GM23338 (cell line): ENCODE measurements at regions not wholly inside any gene's neighbourhood (a gene's known extent, or its start where the extent isn't known, plus 50 kb on each side); places are given as distances from the start of the nearest gene placed in this dataset.

Source experiments
- ATAC-seq: fragments of 200-7000 bp; cut with Tn5 transposase; 3 replicates; pipeline ENCODE4 v1.9.1; 2020
- DNase-seq: peaks from one replicate; pipeline ENCODE4 v3.0.0-alpha.2; 2015; ENCODE audit warnings: low spot score
- H2AFZ ChIP-seq: fragments of 200-600 bp; sonication (generic); 2 replicates; pipeline ENCODE4 v1.8.0; 2016; ENCODE audit warnings: antibody characterized with exemption, mild to moderate bottlenecking, moderate library complexity
- H3F3A ChIP-seq: fragments of 200-600 bp; sonication (generic); replicated peaks from 2 replicates; pipeline ENCODE4 v1.8.0; 2017; ENCODE audit warnings: antibody characterized with exemption, mixed run types, low read depth
- H3K27ac ChIP-seq: fragments of 200-600 bp; sonication (generic); 2 replicates; pipeline ENCODE4 v1.6.1; 2016; ENCODE audit warnings: low read depth
- H3K27me3 ChIP-seq: fragments of 200-600 bp; sonication (generic); 2 replicates; pipeline ENCODE4 v1.8.0; 2016; ENCODE audit warnings: mild to moderate bottlenecking, mixed run types, moderate library complexity; ENCODE audit not compliant: insufficient read depth
- H3K36me3 ChIP-seq: fragments of 200-600 bp; sonication (generic); 2 replicates; pipeline ENCODE4 v1.8.0; 2016; ENCODE audit warnings: mild to moderate bottlenecking; ENCODE audit not compliant: insufficient read depth
- H3K4me1 ChIP-seq: fragments of 200-600 bp; sonication (generic); 2 replicates; pipeline ENCODE4 v1.8.0; 2016; ENCODE audit warnings: mild to moderate bottlenecking, moderate library complexity; ENCODE audit not compliant: insufficient read depth
- H3K4me2 ChIP-seq: fragments of 200-600 bp; sonication (generic); 2 replicates; pipeline ENCODE4 v1.7.1; 2017; ENCODE audit warnings: mixed run types
- H3K4me3 ChIP-seq: fragments of 200-600 bp; sonication (generic); 2 replicates; pipeline ENCODE4 v1.6.1; 2016; ENCODE audit warnings: mixed run types
- H3K79me2 ChIP-seq: fragments of 200-600 bp; sonication (generic); replicated peaks from 2 replicates; pipeline ENCODE4 v1.8.0; 2017; ENCODE audit warnings: mild to moderate bottlenecking; ENCODE audit not compliant: insufficient read depth
- H3K9me2 ChIP-seq: fragments of 200-600 bp; sonication (generic); 2 replicates; pipeline ENCODE4 v1.8.0; 2017; ENCODE audit not compliant: insufficient read depth
- H4K20me1 ChIP-seq: fragments of 200-600 bp; sonication (generic); replicated peaks from 2 replicates; pipeline ENCODE4 v1.8.0; 2017; ENCODE audit warnings: mild to moderate bottlenecking; ENCODE audit not compliant: insufficient read depth
- H3K27ac Mint-ChIP-seq: 2 replicates; pipeline ENCODE4 v1.8.0; 2020; ENCODE audit warnings: inconsistent platforms, mild to moderate bottlenecking, moderate library complexity, mixed read lengths
- H3K27me3 Mint-ChIP-seq: 3 replicates; pipeline ENCODE4 v1.8.0; 2022; ENCODE audit warnings: low read depth, mild to moderate bottlenecking, moderate library complexity, mixed read lengths, inconsistent platforms; ENCODE audit not compliant: insufficient read depth, poor library complexity
- H3K36me3 Mint-ChIP-seq: 3 replicates; pipeline ENCODE4 v1.8.0; 2021; ENCODE audit warnings: low read depth, mild to moderate bottlenecking, inconsistent platforms, moderate library complexity, mixed read lengths
- H3K4me1 Mint-ChIP-seq: 3 replicates; pipeline ENCODE4 v1.8.0; 2020; ENCODE audit warnings: mild to moderate bottlenecking, inconsistent platforms, mixed read lengths
- H3K4me3 Mint-ChIP-seq: 3 replicates; pipeline ENCODE4 v1.8.0; 2021; ENCODE audit warnings: moderate library complexity, mild to moderate bottlenecking, inconsistent platforms, mixed read lengths
- H3K9me3 Mint-ChIP-seq: 3 replicates; pipeline ENCODE4 v1.8.0; 2020; ENCODE audit warnings: moderate library complexity, mild to moderate bottlenecking, inconsistent platforms, mixed read lengths
- CTCF ChIP-seq, 2 experiments: fragments of 200-600 bp in 1 of 2; sonication (generic) in 1 of 2; conservative IDR thresholded peaks; 2 replicates each; pipeline versions ENCODE4 v1.5.1 to v1.6.1; 2016 to 2017; ENCODE audit warnings: antibody characterized with exemption in 2 of 2, low read depth in 2 of 2, mild to moderate bottlenecking in 2 of 2, moderate library complexity in 1 of 2
- ETS1 ChIP-seq: IDR thresholded peaks from 2 replicates; pipeline ENCODE4 v1.6.1; 2016; ENCODE audit warnings: antibody characterized with exemption
- EZH2 ChIP-seq: fragments of 200-600 bp; sonication (generic); IDR thresholded peaks from one replicate; pipeline ENCODE4 v1.8.0; 2017; ENCODE audit warnings: antibody characterized with exemption, mild to moderate bottlenecking, low read depth; ENCODE audit not compliant: unreplicated experiment
- EZH2phosphoT487 ChIP-seq: fragments of 200-600 bp; sonication (generic); IDR thresholded peaks from one replicate; pipeline ENCODE4 v1.8.1; 2018; ENCODE audit warnings: antibody characterized with exemption; ENCODE audit not compliant: unreplicated experiment
- JUNB ChIP-seq: IDR thresholded peaks from one replicate; pipeline ENCODE4 v1.6.1; 2016; ENCODE audit warnings: antibody characterized with exemption; ENCODE audit not compliant: unreplicated experiment
- NANOG ChIP-seq: IDR thresholded peaks from 2 replicates; pipeline ENCODE4 v1.6.1; 2016; ENCODE audit warnings: antibody characterized with exemption, borderline replicate concordance
- POLR2AphosphoS5 ChIP-seq: IDR thresholded peaks from 2 replicates; pipeline ENCODE4 v1.6.1; 2016; ENCODE audit warnings: antibody characterized with exemption, low read depth
- REST ChIP-seq: IDR thresholded peaks from one replicate; pipeline ENCODE4 v1.6.1; 2018; ENCODE audit warnings: antibody characterized with exemption; ENCODE audit not compliant: unreplicated experiment
- STAT1 ChIP-seq: IDR thresholded peaks from one replicate; pipeline ENCODE4 v1.6.1; 2016; ENCODE audit warnings: antibody characterized with exemption; ENCODE audit not compliant: unreplicated experiment
- ZNF114 ChIP-seq: fragments of 250-450 bp; sonication (Bioruptor Pico); IDR thresholded peaks from 2 replicates; pipeline ENCODE4 v1.5.0; 2020; ENCODE audit warnings: mild to moderate bottlenecking, moderate library complexity
- ZNF331 ChIP-seq: fragments of 250-450 bp; sonication (Bioruptor Pico); IDR thresholded peaks from 2 replicates; pipeline ENCODE4 v1.5.0; 2020; ENCODE audit warnings: low read depth, mild to moderate bottlenecking, moderate library complexity

- TF ChIP-seq REST, result no peak
- no peak for TF ChIP-seq ETS1
- no peak for TF ChIP-seq CTCF (conservative IDR thresholded peaks at IDR 0.05; ENCODE audit: low read depth in 2 of 2)
- no peak for TF ChIP-seq POLR2AphosphoS5
- TF ChIP-seq ZNF331 (CRISPR knock-in tag), result no peak
Measured at GRCh38 chr18:76587879-76588271, 92.8 kb upstream of the ZNF516 start (continued).

GRCh38 chr18:76587147-76587878 lies 92.3 kb upstream of the ZNF516 start:
- Mint-ChIP-seq H3K4me1 (peaks cover 18% of the 10 kb centered on the region), H3K4me3 (no peak overlapping the region), H3K9me3 (no peaks in the 10 kb centered on the region), H3K36me3 (no peaks in the 10 kb centered on the region), H3K27me3 (peaks cover 2% of the 10 kb centered on the region), H3K27ac (no peak overlapping the region)
- Histone ChIP-seq H2AFZ (no peak overlapping the region), H3F3A (no peaks in the 10 kb centered on the region), H4K20me1 (no peaks in the 10 kb centered on the region), H3K27ac (no peak overlapping the region), H3K36me3 (no peaks in the 10 kb centered on the region), H3K4me2 (no peak overlapping the region), H3K27me3 (no peaks in the 10 kb centered on the region), H3K4me1 (peaks cover 9% of the 10 kb centered on the region), H3K4me3 (no peak overlapping the region), H3K9me2 (no peaks in the 10 kb centered on the region), H3K79me2 (no peaks in the 10 kb centered on the region)
- TF ChIP-seq POLR2AphosphoS5 (no peak), STAT1 (no peak), ZNF114 (CRISPR knock-in tag) (no peak), ZNF331 (CRISPR knock-in tag) (no peak), EZH2phosphoT487 (no peak), CTCF (conservative IDR thresholded peaks at IDR 0.05; ENCODE audit: low read depth in 2 of 2) (no peak), NANOG (no peak), EZH2 (no peak), JUNB (no peak)
- DNase-seq, result no peak
- ATAC-seq, result no peak
